Frontal cortex (tissue), 3 donors: ENCODE measurements at regions not wholly inside any gene's neighbourhood (a gene's known extent, or its start where the extent isn't known, plus 50 kb on each side); places are given as distances from the start of the nearest gene placed in this dataset.
"Not testable (repeated sequence)": the region's sequence is repeated elsewhere in the genome, so short reads cannot be mapped to it uniquely, and the experiment has no call there.

ENCODE experiments used
- DNase-seq, 2 donors: peaks; one replicate each; pipeline ENCODE4 v3.0.0; 2012; ENCODE audit warnings: low spot score in 2 of 2
- FAIRE-seq: peaks from 2 replicates; lab custom pipeline; 2012; peaks lifted over from hg19 to GRCh38; lab: Jason Lieb, UNC
- donor health status: control.
- donor health status: control.
- donor health status: control.

DNA sequence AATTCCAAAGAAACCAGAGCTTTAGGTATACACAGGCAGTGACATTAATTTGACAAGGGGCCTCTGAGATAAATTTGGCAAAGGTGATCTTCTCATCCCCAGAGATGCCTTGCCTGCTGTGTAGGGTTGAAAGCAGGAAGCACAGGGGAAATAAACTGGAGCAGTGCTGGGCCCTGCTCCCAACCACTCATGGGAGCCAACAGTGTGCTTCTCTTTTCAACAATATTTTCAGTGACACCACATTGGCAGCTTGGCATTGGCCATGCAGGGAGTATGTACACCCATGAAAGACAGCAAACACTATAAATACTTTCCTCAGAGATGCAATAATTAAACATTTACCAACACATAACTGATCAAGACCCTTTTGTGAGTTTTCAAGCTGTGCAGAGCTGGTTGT is 90.7 kb upstream of the F13A1 start:
- DNase-seq: no peak

DNA sequence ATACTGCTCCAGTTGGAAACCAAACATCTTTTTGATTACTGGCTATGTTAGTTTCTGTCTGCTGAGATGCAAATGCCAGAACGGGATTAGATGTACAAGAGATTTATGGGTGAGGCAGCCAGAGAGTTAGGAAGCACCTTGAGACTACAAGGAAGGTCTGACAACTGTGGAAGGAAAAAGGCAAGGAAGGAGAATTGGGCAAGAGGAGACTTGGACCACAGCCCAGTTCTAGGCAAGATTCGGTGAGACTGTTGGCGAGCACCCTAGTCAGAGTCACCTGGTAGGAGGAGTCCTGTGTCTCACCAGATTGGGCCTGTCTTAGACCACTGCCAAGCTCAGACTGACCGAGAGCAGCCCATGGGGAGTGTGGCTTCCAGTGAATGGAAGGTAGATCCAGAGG is 91.8 kb upstream of the F13A1 start:
- FAIRE-seq: no peak
- no peak for DNase-seq

More for the DNA sequence above, 90.7 kb upstream of the F13A1 start:
- FAIRE-seq: no peak

DNA sequence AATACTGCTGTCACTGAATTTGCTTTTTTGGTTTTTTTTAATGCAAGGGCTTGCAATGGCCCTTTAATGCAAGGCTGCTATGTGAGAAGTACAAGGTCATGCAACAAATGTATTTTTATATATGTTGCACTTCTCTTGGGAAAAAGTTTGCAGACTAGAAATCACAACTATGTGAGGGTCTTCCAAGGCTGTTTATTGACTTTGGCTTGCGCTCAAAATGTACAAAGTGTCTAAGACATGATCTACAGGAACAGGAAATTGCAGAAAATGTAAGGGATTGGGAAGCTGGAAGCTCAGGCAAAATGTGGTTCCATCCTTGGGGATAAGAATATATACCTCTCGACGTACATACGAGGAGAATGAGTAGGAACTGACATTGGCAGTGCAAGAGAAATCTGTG is 92.2 kb upstream of the F13A1 start:
- FAIRE-seq (no peak), DNase-seq (no peak)

DNA sequence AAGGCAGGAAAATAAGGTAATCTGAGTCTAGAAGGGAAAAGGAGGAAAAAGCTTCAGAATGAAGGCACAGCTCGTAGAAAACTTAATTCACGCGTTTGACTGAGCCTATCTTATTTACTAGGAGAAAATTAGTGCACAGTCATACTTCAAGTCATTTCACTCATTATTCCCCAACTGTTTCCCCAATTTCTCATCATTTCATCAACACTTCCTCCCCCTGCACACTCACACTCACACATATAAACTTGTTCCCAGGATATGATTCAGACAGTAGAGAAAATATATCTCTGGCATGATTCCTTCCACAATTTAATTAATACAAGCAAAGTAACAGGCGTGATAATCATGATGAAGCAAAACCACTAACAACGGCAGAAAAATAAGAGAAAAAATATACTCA is 94.5 kb upstream of the F13A1 start:
- DNase-seq: no peak
- FAIRE-seq: no peak

DNA sequence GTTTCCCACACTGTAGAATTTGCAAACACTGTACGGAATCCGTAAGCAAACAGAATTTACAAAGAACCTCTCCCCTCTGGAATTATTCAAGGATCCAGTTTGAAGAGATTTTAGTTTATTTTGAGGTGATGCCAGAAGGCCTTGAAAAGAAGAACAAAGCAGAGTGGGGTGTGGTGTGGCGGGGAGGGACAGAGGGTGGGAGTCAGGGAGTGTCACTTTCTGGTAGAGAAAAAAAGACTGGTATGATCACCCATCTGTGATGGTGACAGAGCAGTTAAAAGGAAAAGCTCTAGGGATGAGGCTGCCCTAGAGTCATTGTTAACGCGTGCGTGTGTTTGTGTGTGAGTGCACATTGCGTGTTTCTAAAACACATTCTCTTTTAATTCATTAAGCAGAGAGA is 97.0 kb upstream of the F13A1 start:
- FAIRE-seq (no peak), DNase-seq (no peak)

DNA sequence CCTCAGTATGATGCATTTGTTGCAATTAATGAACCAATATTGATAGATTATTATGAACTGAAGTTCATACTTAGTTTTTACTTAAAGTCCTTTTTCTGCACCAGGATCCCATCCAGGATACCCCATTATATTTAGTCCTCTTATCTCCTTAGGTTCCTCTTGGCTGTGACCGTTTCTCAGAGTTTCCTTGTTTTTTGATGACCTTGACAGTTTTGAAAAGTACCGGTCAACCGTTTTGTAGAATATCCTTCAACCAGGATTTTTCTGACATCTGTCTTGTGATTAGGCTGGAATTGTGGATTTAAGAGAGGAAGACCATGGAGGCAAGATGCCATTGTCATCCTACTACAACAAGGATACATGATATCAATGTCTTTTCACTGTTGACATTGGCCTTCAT is 98.0 kb upstream of the F13A1 start:
- FAIRE-seq (no peak), DNase-seq (no peak)

DNA sequence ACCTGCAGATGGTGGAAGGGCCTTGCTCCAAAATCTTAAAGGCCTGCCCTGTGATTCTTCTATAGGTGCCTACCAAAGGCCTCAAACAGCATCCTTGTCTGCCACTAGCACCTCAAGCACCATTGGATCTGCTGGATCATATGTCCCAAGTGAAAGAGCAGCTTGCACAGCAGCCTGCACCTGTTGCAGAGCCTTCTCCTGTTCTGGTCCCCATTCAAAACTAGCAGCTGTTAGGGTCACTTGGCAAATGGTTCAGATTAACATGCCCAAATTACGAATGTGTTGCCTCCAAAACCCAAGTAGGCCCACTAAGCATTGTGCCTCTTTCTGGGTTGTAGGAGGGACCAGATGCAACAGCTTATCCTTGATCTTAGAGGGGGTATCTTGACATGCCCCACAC is 99.6 kb upstream of the F13A1 start:
- DNase-seq (no peak), FAIRE-seq (no peak)

DNA sequence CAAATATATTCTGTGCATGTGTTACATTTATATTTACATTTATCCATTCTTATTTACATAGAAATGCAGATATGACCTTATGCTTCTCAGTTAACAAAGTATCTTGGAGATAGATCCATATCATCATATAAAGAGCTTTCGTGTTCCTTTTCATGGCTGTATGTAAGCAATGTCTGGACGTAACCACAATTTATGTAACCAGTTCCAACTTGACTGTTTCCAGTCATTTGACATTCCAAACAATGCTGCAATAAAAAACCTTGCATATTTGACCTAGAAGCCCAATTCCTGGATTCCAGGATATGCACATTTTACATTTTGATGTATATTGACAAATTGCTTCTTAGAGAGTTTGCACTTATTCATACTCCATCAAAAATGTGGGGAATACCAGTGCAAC is 113.7 kb upstream of the F13A1 start:
- FAIRE-seq: no peak
- DNase-seq: no peak

DNA sequence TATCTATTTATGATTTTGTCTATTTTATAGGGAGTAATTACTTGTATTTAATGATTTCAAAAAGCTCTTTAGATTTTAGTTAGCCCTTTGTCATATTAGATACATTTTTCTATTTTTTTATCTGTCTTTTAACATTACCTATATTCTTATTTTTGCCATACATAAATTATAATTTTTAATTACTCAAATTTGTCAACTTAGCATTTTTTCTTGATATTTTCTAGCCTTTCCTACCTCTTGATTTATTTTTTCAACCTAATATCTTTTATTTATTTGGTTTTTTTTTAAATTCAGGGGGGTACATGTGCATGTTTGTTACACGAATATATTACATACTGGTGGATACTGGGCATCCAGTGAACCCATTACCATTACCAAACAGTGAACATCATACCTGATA is 114.3 kb upstream of the F13A1 start:
- no peak for DNase-seq
- FAIRE-seq: peak; percentile 10

DNA sequence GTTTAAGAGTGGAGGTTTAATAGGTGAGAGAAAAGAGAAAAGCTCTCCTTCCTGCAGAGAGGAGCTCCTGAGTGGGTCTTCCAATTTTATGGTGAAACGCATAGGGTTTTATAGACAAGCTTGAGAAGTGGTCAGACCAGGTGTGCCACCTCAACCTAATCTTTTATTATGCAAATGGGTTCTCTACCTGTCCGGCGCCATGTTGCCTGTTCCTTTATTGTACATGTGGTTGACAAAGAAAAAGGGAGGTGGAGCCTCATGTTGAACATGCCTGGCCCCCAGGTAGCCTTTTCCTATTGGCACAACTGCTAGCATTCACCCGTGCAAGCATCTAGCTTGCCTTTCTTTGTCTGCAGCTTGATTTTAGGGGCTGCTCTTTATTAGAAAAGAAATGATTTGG is 115.9 kb upstream of the F13A1 start:
- FAIRE-seq (no peak), DNase-seq (no peak)

DNA sequence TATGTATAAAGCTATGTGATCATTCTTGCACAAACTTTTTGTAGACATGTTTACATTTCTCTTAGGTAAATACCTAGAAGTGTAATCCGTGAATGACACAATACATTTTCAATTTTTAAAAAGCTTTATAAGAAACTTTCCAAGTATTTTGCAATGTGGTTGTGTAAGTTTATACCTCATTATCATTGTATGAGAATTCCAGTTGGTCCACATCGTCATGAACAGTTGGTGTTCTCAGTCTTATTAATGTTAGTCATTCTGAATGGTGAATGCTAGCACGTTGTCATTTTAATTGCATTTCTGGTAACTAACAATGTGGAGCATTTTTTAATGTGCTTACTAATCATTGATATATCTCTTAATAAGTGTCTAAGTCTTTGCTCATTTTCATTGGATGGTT is 116.5 kb upstream of the F13A1 start:
- DNase-seq (no peak), FAIRE-seq (no peak)

DNA sequence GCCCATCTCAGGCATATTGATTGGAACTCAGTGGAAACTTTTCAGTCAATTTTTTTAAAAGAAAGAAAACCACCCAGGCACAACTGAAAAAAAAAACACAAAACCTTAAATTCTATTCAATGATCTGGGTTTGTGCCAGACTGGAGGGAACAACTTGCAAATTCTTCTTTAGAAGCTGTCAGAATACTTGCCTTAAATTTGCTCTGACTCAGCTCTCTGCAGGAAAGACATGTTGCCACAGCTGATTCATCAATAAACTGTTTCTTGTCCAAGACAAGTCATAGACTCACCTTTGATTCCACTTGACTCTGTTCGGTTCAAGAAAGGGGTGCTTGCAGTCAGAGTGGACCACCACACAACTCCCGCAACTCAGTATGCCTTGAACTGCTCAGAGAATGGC is 117.8 kb upstream of the F13A1 start:
- FAIRE-seq (no peak), DNase-seq (no peak)

DNA sequence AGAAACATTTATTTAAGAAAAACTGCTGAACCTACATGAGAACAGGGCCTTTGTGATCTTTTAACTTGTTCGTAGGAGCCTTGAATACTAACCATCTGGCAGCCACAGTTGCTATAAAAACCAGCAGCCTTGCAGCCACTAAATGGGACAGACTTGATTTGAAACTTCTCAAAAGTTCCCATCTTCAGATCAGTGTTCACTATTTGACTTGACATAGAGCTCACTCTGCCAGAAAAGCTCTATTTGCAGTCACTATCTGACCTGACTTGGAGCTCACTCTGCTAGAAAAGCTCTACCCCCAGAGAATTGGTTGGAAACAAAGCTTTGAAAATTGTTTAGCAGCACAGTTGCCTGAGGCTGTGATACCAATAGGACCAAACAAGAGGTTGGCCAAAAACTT is 119.3 kb upstream of the F13A1 start:
- no peak for FAIRE-seq
- no peak for DNase-seq

DNA sequence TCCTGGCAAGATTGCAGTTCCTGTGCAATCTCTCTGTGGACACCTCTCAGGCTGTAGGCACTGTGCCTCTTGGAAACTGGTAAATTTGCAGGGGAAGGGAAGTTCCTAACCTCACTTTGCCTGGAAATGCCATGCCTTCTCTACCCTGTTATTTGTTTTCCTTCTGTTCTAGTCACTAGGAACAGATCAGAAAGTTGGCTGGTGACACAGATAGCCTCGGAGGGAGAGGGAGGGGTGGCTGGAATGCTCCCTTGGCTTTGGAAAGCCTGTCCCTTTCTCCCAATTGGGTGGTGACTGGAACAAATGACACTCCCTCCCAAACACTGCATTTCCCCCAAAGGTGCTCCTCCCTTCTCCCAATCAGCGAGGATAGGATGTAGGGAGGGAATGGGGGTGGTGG is 131.5 kb upstream of the F13A1 start:
- no peak for FAIRE-seq
- DNase-seq: no peak

DNA sequence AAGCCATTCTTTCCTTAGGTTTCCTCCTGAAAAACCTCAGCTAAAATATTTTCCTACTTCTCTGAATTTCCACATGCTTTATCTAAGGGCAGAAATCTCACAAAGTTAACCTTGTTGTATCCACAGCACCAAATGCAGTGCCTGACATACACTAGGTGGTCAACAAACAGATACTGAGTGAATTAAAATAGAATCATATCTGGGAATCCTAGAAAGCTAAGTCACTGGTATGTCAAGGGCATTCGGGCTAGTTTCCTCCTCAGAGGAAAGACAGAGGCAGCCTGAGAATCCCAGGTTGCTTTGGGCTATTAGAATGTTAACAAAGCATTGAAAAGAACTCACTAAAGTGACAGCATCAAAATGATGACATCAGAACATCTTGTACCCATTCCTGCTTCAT is 132.7 kb upstream of the F13A1 start:
- DNase-seq: no peak
- FAIRE-seq: no peak

DNA sequence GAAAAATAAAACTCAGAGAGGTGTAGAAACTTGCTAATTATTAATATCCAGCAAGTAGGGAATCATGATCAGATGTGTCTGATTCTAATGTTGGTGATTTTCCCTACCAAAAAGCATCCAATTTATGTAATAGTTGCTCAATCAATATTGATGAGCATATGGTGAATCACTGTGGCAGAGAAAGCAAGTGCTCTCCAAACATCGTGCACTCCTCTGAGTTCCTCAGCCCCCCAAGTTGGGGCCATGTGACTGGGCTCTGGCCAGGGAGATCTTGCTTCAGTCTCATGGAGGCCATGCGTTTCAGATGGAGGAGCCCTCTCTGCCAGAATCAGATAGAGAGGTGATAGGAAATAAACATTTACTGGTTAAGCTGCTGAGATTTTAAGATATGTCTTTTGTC is 133.2 kb upstream of the LY86 start:
- DNase-seq (no peak), FAIRE-seq (no peak)

DNA sequence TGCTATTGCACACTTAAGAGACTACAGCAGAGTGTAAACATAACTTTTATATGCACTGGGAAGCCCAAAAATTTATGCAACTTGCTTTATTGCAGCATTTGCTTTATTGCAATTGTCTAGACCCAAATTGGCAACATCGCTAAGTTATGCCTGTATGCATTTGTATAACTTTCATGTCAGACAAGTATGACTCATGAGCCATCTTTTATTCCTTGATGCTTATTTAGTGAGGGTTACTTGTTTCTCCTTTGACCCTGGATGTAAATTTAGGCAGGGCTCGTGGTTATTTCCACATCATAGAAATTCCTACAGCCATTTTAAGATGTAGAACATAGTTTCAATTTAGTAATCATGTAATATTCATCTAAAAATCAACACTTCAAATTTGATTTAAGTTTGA is 130.3 kb upstream of the LY86 start:
- DNase-seq: no peak
- FAIRE-seq: no peak

DNA sequence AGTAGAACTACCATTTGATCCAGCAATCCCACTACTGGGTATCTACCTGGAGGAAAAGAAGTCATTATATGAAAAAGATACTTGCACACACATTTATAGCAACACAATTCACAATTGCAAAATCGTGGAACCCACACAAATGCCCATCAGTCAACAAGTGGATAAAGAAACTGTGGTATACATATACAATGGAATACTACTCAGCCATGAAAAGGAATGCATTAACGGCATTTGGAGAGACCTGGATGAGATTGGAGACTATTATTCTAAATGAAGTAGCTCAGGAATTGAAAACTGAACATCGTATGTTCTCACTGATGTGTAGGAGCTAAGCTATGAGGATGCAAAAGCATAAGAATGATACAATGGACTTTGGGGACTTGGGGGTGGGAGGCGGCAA is 128.6 kb upstream of the LY86 start:
- not testable (repeated sequence) for DNase-seq, FAIRE-seq

DNA sequence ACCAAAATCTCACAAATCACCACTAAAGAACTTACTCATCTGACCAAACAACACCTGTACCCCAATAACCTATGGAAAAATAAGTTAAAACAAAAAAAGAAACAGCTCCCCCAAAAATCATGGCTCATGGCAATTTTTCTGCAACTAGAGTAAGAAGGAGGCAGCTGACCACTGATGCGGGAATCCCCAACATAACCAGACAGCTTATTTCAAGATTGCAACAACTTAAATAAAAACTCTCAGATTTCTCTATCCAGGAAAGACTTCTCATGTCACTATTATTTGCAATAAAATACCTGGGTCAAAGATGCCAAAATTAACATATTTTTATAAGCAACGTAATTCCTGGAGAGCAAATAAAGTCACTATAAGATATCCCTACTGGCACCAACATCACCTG is 128.1 kb upstream of the LY86 start:
- FAIRE-seq (no peak), DNase-seq (no peak)

DNA sequence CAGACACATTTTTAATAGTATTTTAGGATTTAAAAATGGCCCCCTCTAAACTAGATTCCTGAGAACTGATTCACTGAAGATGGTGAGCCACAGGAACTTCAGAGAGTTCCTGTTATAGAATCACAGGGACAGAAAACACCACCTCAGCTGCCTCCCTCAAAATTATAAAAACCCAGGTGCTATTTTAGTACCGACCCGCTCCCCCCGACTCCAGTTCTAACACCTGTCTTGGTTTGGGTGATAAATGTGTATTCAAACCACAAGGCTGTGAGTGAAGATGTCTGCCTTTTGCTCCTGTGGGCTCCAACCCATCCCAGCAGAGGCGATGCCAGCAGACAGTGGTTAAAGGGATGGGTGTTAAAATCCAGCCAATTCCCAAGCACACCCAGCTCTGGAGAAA is 127.4 kb upstream of the LY86 start:
- no peak for DNase-seq
- no peak for FAIRE-seq

DNA sequence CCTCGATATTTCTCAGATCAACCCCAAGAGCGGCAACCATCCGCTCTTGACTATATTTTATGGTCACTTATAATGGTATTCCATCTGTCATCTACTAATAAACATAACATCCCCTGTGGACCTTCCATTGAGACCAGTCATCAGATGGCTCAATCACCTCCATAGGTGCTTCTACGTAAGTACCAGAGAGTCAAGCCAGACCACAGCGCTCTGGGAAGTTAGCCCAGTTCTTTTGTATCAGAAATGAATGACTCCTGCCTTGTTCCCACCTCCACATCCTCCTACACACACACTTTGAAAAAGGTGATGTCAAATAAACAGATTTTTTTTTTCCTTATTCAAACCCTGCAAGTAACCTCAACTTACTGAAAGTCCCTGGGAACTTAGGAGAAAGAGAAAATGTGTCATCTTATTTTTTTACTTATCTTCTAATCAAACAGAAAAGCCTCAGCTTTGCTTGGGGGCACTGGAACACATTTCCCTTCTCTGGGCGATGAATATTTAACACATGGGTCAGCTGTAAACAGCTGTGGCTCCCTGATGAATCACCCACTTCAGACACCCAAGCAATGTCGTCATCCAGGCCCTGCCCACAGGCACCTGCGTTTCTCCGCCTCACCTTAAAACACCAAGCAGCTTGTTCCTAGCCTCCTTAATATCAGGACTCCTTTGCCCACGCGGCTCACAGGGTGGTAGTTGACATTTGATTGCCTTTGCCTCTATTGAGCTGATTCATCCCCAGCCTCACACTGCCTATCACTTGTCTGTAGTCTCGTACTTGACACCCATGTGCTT is 121.4 kb upstream of the LY86 start:
- no peak for DNase-seq
- FAIRE-seq: no peak

DNA sequence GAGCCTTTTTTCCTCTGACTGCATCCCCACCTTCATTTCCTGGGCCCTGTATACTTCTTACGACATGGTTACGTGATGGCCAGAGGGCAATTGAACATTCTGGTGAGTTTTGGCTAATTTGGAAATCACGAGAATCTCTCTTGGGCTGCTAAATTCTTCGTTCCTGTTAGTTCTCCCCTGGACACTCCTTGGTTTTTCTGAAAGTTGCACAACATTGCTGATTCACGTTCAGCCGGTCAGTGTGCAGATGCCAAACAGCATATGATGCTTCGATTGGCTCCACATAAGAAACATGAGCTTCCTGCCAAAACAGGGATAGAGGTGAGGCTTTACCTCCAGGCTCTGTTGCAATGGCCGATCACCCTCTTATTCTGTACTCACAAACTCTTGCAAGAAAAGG is 119.4 kb upstream of the LY86 start:
- no peak for DNase-seq
- no peak for FAIRE-seq
